WTC11 (cell line): ENCODE measurements at regions not wholly inside any gene's neighbourhood (a gene's known extent, or its start where the extent isn't known, plus 50 kb on each side); places are given as distances from the start of the nearest gene placed in this dataset.

Experiments used
- CREM ChIP-seq: sonication (generic); formaldehyde crosslinking; IDR thresholded peaks from 2 replicates; pipeline ENCODE4 v1.8.1; 2022; ENCODE audit warnings: mild to moderate bottlenecking, missing genetic modification reagents, moderate library complexity
- CTCF ChIP-seq: fragments of 200-600 bp; IDR thresholded peaks from 2 replicates; pipeline ENCODE4 v1.8.0; 2022; ENCODE audit warnings: antibody characterized with exemption
- ETV6 ChIP-seq: sonication (generic); formaldehyde crosslinking; IDR thresholded peaks from 2 replicates; pipeline ENCODE4 v1.8.1; 2022; ENCODE audit warnings: mild to moderate bottlenecking, missing genetic modification reagents
- MXD4 ChIP-seq: fragments of 250-450 bp; sonication (Bioruptor Pico); IDR thresholded peaks from 2 replicates; pipeline ENCODE4 v1.8.0; 2021; ENCODE audit warnings: mild to moderate bottlenecking, moderate library complexity, borderline replicate concordance
- TF ChIP-seq, protein P1 (sequence below): sonication (generic); formaldehyde crosslinking; conservative IDR thresholded peaks from 2 replicates; pipeline ENCODE4 v1.8.1; 2022; ENCODE audit warnings: mild to moderate bottlenecking, missing genetic modification reagents

- TF ChIP-seq MXD4 (CRISPR knock-in tag) (no peak), CTCF (no peak), CREM (CRISPR knock-in tag) (no peak), ETV6 (no peak)
- TF ChIP-seq, protein P1, sequence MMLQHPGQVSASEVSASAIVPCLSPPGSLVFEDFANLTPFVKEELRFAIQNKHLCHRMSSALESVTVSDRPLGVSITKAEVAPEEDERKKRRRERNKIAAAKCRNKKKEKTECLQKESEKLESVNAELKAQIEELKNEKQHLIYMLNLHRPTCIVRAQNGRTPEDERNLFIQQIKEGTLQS (CRISPR knock-in tag) = no peak
Observed at GRCh38 chr7:135853499-135853898, 104.9 kb upstream of the FAM180A start.
